H1 (cell line): ENCODE measurements at regions not wholly inside any gene's neighbourhood (a gene's known extent, or its start where the extent isn't known, plus 50 kb on each side); places are given as distances from the start of the nearest gene placed in this dataset.

ENCODE experiments used
- CTCF ChIA-PET: fragments of 300-600 bp; sonication (Branson Sonifier 250); formaldehyde crosslinking; loops from one replicate; lab custom pipeline; 2021; ENCODE audit not compliant: partially characterized antibody; lab: Charles Lee
- POLR2A ChIA-PET: fragments of 300-600 bp; sonication (Branson Sonifier 250); formaldehyde crosslinking; loops from one replicate; lab custom pipeline; 2021; ENCODE audit warnings: inconsistent platforms; ENCODE audit not compliant: partially characterized antibody; lab: Charles Lee
- DNase-seq, 2 experiments: peaks; one replicate each; pipeline versions ENCODE4 v3.0.0 to v3.0.0-alpha.2; 2010 to 2022; ENCODE audit warnings: low spot score in 2 of 2, low read depth in 1 of 2, mixed read lengths in 1 of 2
- FAIRE-seq: peaks from 2 replicates; lab custom pipeline; 2011; peaks lifted over from hg19 to GRCh38; lab: Jason Lieb, UNC
- H2AFZ ChIP-seq: 2 replicates; pipeline ENCODE4 v1.8.1; 2012; ENCODE audit warnings: low read length, inconsistent platforms
- H2AK5ac ChIP-seq: 2 replicates; pipeline ENCODE4 v1.6.1; 2013; ENCODE audit warnings: low read depth, low read length
- H2BK120ac ChIP-seq: replicated peaks from 2 replicates; pipeline ENCODE3; 2013; ENCODE audit warnings: low read depth, low read length, inconsistent platforms
- H2BK12ac ChIP-seq: 2 replicates; pipeline ENCODE4 v1.6.1; 2013; ENCODE audit warnings: low read depth, low read length
- H2BK15ac ChIP-seq: 2 replicates; pipeline ENCODE4 v1.6.1; 2013; ENCODE audit warnings: low read length
- H2BK20ac ChIP-seq: 2 replicates; pipeline ENCODE4 v1.6.1; 2013; ENCODE audit warnings: low read length
- H2BK5ac ChIP-seq: 2 replicates; pipeline ENCODE4 v1.6.1; 2013; ENCODE audit warnings: low read depth, low read length
- H3K14ac ChIP-seq: 2 replicates; pipeline ENCODE4 v1.6.1; 2013; ENCODE audit warnings: inconsistent platforms; ENCODE audit not compliant: insufficient read length
- H3K18ac ChIP-seq: 2 replicates; pipeline ENCODE4 v1.6.1; 2013; ENCODE audit warnings: low read length; ENCODE audit errors: extremely low read depth
- H3K23ac ChIP-seq: 2 replicates; pipeline ENCODE4 v1.6.1; 2013; ENCODE audit warnings: inconsistent platforms; ENCODE audit not compliant: insufficient read length
- H3K23me2 ChIP-seq: 2 replicates; pipeline ENCODE4 v1.6.1; 2013; ENCODE audit warnings: low read depth, low read length
- H3K27ac ChIP-seq: 2 replicates; pipeline ENCODE4 v1.6.1; 2011; ENCODE audit warnings: low read depth, low read length, inconsistent platforms
- H3K27me3 ChIP-seq, 4 experiments: replicated peaks in 1 of 4; 1 replicate in 1 of 4; 2 replicates in 3 of 4; pipeline versions ENCODE4 v1.6.1 to v1.8.1; 2011 to 2013; ENCODE audit warnings: low read length in 3 of 4, mild to moderate bottlenecking in 3 of 4, inconsistent platforms in 2 of 4, mixed read lengths in 2 of 4, moderate library complexity in 1 of 4; ENCODE audit not compliant: control insufficient read depth in 3 of 4, insufficient read depth in 3 of 4; ENCODE audit errors: extremely low read depth in 1 of 4
- H3K36me3 ChIP-seq, 4 experiments: 2 replicates each; pipeline versions ENCODE4 v1.6.1 to v1.8.1; 2011 to 2013; ENCODE audit warnings: mild to moderate bottlenecking in 4 of 4, low read length in 3 of 4, moderate library complexity in 2 of 4, control low read depth in 1 of 4, inconsistent platforms in 1 of 4; ENCODE audit not compliant: insufficient read depth in 4 of 4, control insufficient read depth in 2 of 4
- H3K4ac ChIP-seq: replicated peaks from 2 replicates; pipeline ENCODE3; 2013; ENCODE audit warnings: low read length, low read depth, mixed read lengths, inconsistent platforms; ENCODE audit not compliant: insufficient read length
- H3K4me1 ChIP-seq, 4 experiments: replicated peaks in 1 of 4; 1 replicate in 1 of 4; 2 replicates in 3 of 4; pipeline versions ENCODE4 v1.6.1 to v1.8.1; 2011 to 2013; ENCODE audit warnings: low read length in 3 of 4, inconsistent platforms in 2 of 4, mixed read lengths in 1 of 4; ENCODE audit not compliant: insufficient read depth in 4 of 4, control insufficient read depth in 3 of 4
- H3K4me2 ChIP-seq, 2 experiments: 2 replicates each; pipeline versions ENCODE4 v1.6.1 to v1.8.1; 2011 to 2013; ENCODE audit warnings: low read depth in 2 of 2, low read length in 2 of 2, control low read depth in 1 of 2, inconsistent platforms in 1 of 2, mild to moderate bottlenecking in 1 of 2; ENCODE audit not compliant: insufficient read depth in 1 of 2
- H3K4me3 ChIP-seq, 4 experiments: fragments of 200-600, 300-600 bp in 1 of 4; sonication (generic), shearing (Covaris generic), sonication (Bioruptor Twin) in 1 of 4; 2 replicates each; pipeline versions ENCODE4 v1.5.1 to v1.8.1; 2011 to 2016; ENCODE audit warnings: low read length in 4 of 4, low read depth in 3 of 4, control low read depth in 2 of 4, inconsistent platforms in 2 of 4, mild to moderate bottlenecking in 2 of 4, mixed read lengths in 1 of 4, moderate library complexity in 1 of 4; ENCODE audit not compliant: insufficient read depth in 2 of 4; ENCODE audit errors: extremely low read depth in 1 of 4
- H3K56ac ChIP-seq: replicated peaks from 2 replicates; pipeline ENCODE3; 2013; ENCODE audit warnings: low read depth, mild to moderate bottlenecking, mixed read lengths, low read length, inconsistent platforms; ENCODE audit not compliant: insufficient read length
- H3K79me1 ChIP-seq: 2 replicates; pipeline ENCODE4 v1.6.1; 2013; ENCODE audit warnings: low read depth, low read length, control low read depth
- H3K79me2 ChIP-seq, 2 experiments: 2 replicates each; pipeline versions ENCODE4 v1.6.1 to v1.8.1; 2012 to 2013; ENCODE audit warnings: low read length in 2 of 2, mild to moderate bottlenecking in 2 of 2, inconsistent platforms in 1 of 2; ENCODE audit not compliant: insufficient read depth in 2 of 2, control insufficient read depth in 1 of 2
- H3K9ac ChIP-seq, 4 experiments: replicated peaks in 1 of 4; 1 replicate in 1 of 4; 2 replicates in 3 of 4; pipeline versions ENCODE4 v1.6.1 to v1.8.1; 2011 to 2013; ENCODE audit warnings: low read depth in 3 of 4, low read length in 3 of 4, control low read depth in 2 of 4, mild to moderate bottlenecking in 2 of 4, moderate library complexity in 2 of 4, inconsistent platforms in 1 of 4; ENCODE audit errors: extremely low read depth in 1 of 4
- H3K9me3 ChIP-seq, 2 experiments: 2 replicates each; pipeline versions ENCODE4 v1.6.1 to v1.8.1; 2012 to 2013; ENCODE audit warnings: mild to moderate bottlenecking in 2 of 2, moderate library complexity in 2 of 2, control low read depth in 1 of 2, inconsistent platforms in 1 of 2, low read depth in 1 of 2, low read length in 1 of 2, mixed read lengths in 1 of 2; ENCODE audit not compliant: insufficient read depth in 2 of 2
- H4K20me1 ChIP-seq, 2 experiments: replicated peaks in 1 of 2; 2 replicates each; pipeline versions ENCODE3 to v1.8.1; 2011 to 2013; ENCODE audit warnings: inconsistent platforms in 2 of 2, low read length in 2 of 2, mild to moderate bottlenecking in 1 of 2; ENCODE audit not compliant: insufficient read depth in 2 of 2, control insufficient read depth in 1 of 2
- H4K5ac ChIP-seq: 2 replicates; pipeline ENCODE4 v1.6.1; 2013; ENCODE audit warnings: low read length, low read depth, mixed read lengths, inconsistent platforms; ENCODE audit not compliant: insufficient read length
- H4K8ac ChIP-seq: 2 replicates; pipeline ENCODE4 v1.8.0; 2013; ENCODE audit warnings: mild to moderate bottlenecking, moderate library complexity, low read length, inconsistent platforms; ENCODE audit not compliant: insufficient read depth; ENCODE audit errors: extremely low read depth
- H4K91ac ChIP-seq: replicated peaks from 2 replicates; pipeline ENCODE3; 2013; ENCODE audit warnings: low read length, mixed read lengths, inconsistent platforms; ENCODE audit not compliant: insufficient read length
- CREB1 ChIP-seq: IDR thresholded peaks from 2 replicates; pipeline ENCODE4 v1.6.1; 2012; ENCODE audit warnings: inconsistent platforms
- KDM1A ChIP-seq: fragments of 200-600, 300-600 bp; sonication (generic); IDR thresholded peaks from 2 replicates; pipeline ENCODE4 v1.7.1; 2016; ENCODE audit warnings: mild to moderate bottlenecking, low read length, borderline replicate concordance
- POLR2A ChIP-seq, 2 experiments: IDR thresholded peaks; 1 replicate in 1 of 2; 2 replicates in 1 of 2; pipeline ENCODE4 v1.6.1; 2011; ENCODE audit warnings: low read depth in 2 of 2, low read length in 2 of 2, mild to moderate bottlenecking in 2 of 2; ENCODE audit errors: control extremely low read depth in 1 of 2
- RNF2 ChIP-seq: fragments of 200-900, 300-1000 bp; sonication (generic); IDR thresholded peaks from 2 replicates; pipeline ENCODE4 v1.7.1; 2016; ENCODE audit warnings: borderline replicate concordance, low read depth, mild to moderate bottlenecking, antibody characterized with exemption, low read length; ENCODE audit not compliant: poor library complexity, severe bottlenecking; ENCODE audit errors: missing control alignments
- RXRA ChIP-seq: IDR thresholded peaks from 2 replicates; pipeline ENCODE4 v1.6.1; 2011; ENCODE audit warnings: low read depth, mild to moderate bottlenecking, low read length, moderate library complexity; ENCODE audit not compliant: insufficient read depth
- SP1 ChIP-seq: IDR thresholded peaks from 2 replicates; pipeline ENCODE4 v1.6.1; 2011; ENCODE audit warnings: low read depth, low read length
- TBP ChIP-seq: IDR thresholded peaks from 2 replicates; pipeline ENCODE4 v1.6.1; 2011; ENCODE audit warnings: low read depth, low read length, improper control_type of control experiment
- WGBS, 2 experiments: shearing (Covaris generic) in 1 of 2; methylation state at CpG; one replicate each; pipeline versions ENCODE4 v1.1.6 to v1.1.7; 2013 to 2015; ENCODE audit warnings: low lambda C conversion rate in 2 of 2, mixed read lengths in 2 of 2, inconsistent platforms in 1 of 2, low coverage in 1 of 2, missing lambda C conversion rate in 1 of 2; ENCODE audit not compliant: insufficient replicate concordance in 2 of 2, insufficient coverage in 1 of 2, insufficient read length in 1 of 2; ENCODE audit errors: extremely low coverage in 1 of 2, missing lambda C conversion rate in 1 of 2; 5-methylcytosine and 5-hydroxymethylcytosine counted together
- TF ChIP-seq, protein P1 (sequence below): IDR thresholded peaks from 2 replicates; pipeline ENCODE4 v1.6.1; 2012; ENCODE audit warnings: inconsistent platforms
- TF ChIP-seq, protein P2 (sequence below): IDR thresholded peaks from 2 replicates; pipeline ENCODE4 v1.6.1; 2012; ENCODE audit warnings: low read length, inconsistent platforms

DNA sequence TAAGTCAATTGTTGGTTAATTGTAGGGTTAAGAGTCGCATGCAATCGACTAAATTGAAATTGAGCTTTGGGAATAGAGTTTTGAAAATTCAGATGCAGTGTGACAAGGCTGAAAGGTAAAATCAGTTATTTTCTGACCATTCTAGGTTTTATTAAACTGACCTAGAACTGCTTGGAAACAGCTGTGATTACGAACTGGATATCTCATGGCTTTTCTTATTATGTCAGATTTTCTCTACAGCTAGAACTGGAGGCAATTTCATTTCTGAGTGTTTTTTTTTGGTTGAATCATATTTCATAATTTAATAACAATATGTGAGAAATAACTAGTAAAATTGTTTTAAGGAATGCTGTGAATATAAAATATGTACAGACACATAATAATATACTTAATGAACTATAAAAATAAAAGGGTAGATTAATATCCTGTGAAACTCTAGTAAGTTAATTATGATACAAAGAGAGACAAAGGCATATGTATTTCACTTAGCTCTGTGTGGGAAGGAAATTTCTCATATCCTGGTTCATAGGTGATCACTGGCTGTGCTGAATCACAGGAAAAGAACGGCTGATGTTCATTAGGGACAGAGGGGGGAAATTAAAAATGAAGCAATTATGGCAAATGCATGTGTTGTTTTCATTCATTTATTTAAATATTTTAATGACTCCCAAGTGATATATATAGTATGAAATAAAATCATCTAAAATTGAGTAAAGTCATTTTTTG lies 403.2 kb downstream of the ZIC1 start:
- Histone ChIP-seq H3K4me1 (no peaks in the 10 kb centered on the region), H3K4me2 (no peak overlapping the region), H3K4me3 (no peak overlapping the region), H4K91ac (no peak overlapping the region), H2BK15ac (no peak overlapping the region), H3K27ac (no peak overlapping the region), H3K23ac (no peak overlapping the region), H2AK5ac (no peak overlapping the region), H3K27me3 (no peaks in the 10 kb centered on the region), H2BK12ac (no peak overlapping the region), H3K56ac (no peak overlapping the region), H3K14ac (no peak overlapping the region), H4K20me1 (no peaks in the 10 kb centered on the region), H4K5ac (no peak overlapping the region), H2BK20ac (no peak overlapping the region), H2BK120ac (no peak overlapping the region), H3K79me1 (no peaks in the 10 kb centered on the region), H4K8ac (no peak overlapping the region), H3K23me2 (no peaks in the 10 kb centered on the region), H3K79me2 (no peaks in the 10 kb centered on the region), H3K4ac (no peak overlapping the region), H2BK5ac (no peak overlapping the region), H2AFZ (no peak overlapping the region), H3K36me3 (no peaks in the 10 kb centered on the region), H3K9ac (no peak overlapping the region), H3K9me3 (no peaks in the 10 kb centered on the region), H3K18ac (no peak overlapping the region)
- ChIA-PET POLR2A (no interaction called here), CTCF (interaction anchor here (0.6 to 1.5 kb wide), 2 partner anchors 14 to 390 kb away, joined by 3 read pairs; no protein-coding TSS in a partner anchor)
- DNase-seq, result no peak
- FAIRE-seq, result no peak
- WGBS, 2 experiments, result 86% methylated on average over 4 of the region's 4 CpGs; no CpG with 5 or more reads in 1 of the 2 experiments
- TF ChIP-seq RXRA, result no peak
- TF ChIP-seq TBP, result no peak
- no peak for TF ChIP-seq CREB1
- TF ChIP-seq, protein P1, sequence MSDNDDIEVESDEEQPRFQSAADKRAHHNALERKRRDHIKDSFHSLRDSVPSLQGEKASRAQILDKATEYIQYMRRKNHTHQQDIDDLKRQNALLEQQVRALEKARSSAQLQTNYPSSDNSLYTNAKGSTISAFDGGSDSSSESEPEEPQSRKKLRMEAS, result no peak
- TF ChIP-seq POLR2A (IDR thresholded peaks at IDR 0.05; ENCODE audit: control extremely low read depth in 1 of 2, low read depth in 2 of 2, low read length in 2 of 2), result no peak
- TF ChIP-seq, protein P2, sequence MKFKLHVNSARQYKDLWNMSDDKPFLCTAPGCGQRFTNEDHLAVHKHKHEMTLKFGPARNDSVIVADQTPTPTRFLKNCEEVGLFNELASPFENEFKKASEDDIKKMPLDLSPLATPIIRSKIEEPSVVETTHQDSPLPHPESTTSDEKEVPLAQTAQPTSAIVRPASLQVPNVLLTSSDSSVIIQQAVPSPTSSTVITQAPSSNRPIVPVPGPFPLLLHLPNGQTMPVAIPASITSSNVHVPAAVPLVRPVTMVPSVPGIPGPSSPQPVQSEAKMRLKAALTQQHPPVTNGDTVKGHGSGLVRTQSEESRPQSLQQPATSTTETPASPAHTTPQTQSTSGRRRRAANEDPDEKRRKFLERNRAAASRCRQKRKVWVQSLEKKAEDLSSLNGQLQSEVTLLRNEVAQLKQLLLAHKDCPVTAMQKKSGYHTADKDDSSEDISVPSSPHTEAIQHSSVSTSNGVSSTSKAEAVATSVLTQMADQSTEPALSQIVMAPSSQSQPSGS, result no peak
- no peak for TF ChIP-seq RNF2
- no peak for TF ChIP-seq SP1
- TF ChIP-seq KDM1A, result no peak
